K562 (cell line): ENCODE measurements at regions not wholly inside any gene's neighbourhood (a gene's known extent, or its start where the extent isn't known, plus 50 kb on each side); places are given as distances from the start of the nearest gene placed in this dataset.

Experiments used
- HCFC1 ChIP-seq: IDR thresholded peaks from 2 replicates; pipeline ENCODE4 v1.6.1; 2012; ENCODE audit warnings: low read depth, low read length, improper control_type of control experiment
- HDAC1 ChIP-seq, 2 experiments: fragments of 450-650 bp; IDR thresholded peaks; 2 replicates each; pipeline ENCODE4 v1.6.1; 2016 to 2017; ENCODE audit warnings: inconsistent platforms in 1 of 2, mild to moderate bottlenecking in 1 of 2, moderate library complexity in 1 of 2
- KAT8 ChIP-seq: fragments of 450-650 bp; IDR thresholded peaks from 2 replicates; pipeline ENCODE4 v1.6.1; 2016; ENCODE audit warnings: low read depth, mild to moderate bottlenecking
- KLF10 ChIP-seq: fragments of 250-450 bp; sonication (Bioruptor Pico); IDR thresholded peaks from 2 replicates; pipeline ENCODE4 v1.6.1; 2021; ENCODE audit warnings: matching md5 sums
- LCOR ChIP-seq: sonication (generic); formaldehyde crosslinking; IDR thresholded peaks from 2 replicates; pipeline ENCODE4 v1.8.0; 2022; ENCODE audit warnings: mild to moderate bottlenecking, missing genetic modification reagents
- MBD2 ChIP-seq: sonication (generic); IDR thresholded peaks from 2 replicates; pipeline ENCODE4 v1.6.1; 2016; ENCODE audit warnings: low read depth, borderline replicate concordance
- MED1 ChIP-seq: sonication (generic); formaldehyde crosslinking; IDR thresholded peaks from 2 replicates; pipeline ENCODE4 v1.8.1; 2023; ENCODE audit warnings: missing genetic modification reagents, borderline replicate concordance
- MEF2A ChIP-seq: IDR thresholded peaks from 2 replicates; pipeline ENCODE4 v1.6.1; 2011; ENCODE audit warnings: low read depth, mild to moderate bottlenecking, low read length, moderate library complexity; ENCODE audit not compliant: control insufficient read depth
- MYC ChIP-seq, 2 experiments: fragments of 250-450 bp in 1 of 2; sonication (Bioruptor Pico) in 1 of 2; IDR thresholded peaks; 2 replicates each; pipeline versions ENCODE4 v1.5.1 to v1.6.1; 2012 to 2021; ENCODE audit warnings: low read depth in 2 of 2, borderline replicate concordance in 1 of 2, improper control_type of control experiment in 1 of 2, low read length in 1 of 2, mild to moderate bottlenecking in 1 of 2, moderate library complexity in 1 of 2
- NFE2 ChIP-seq: IDR thresholded peaks from 2 replicates; pipeline ENCODE4 v1.6.1; 2014; ENCODE audit warnings: antibody characterized with exemption, low read depth
- NFIC ChIP-seq: fragments of 450-650 bp; IDR thresholded peaks from 2 replicates; pipeline ENCODE4 v1.6.1; 2017; ENCODE audit warnings: mild to moderate bottlenecking, inconsistent platforms
- NFRKB ChIP-seq: fragments of 450-650 bp; IDR thresholded peaks from 2 replicates; pipeline ENCODE4 v1.6.1; 2016; ENCODE audit warnings: low read depth
- OTX1 ChIP-seq: fragments of 450-650 bp; formaldehyde crosslinking; IDR thresholded peaks from 2 replicates; pipeline ENCODE4 v1.4.0; 2022; ENCODE audit warnings: mild to moderate bottlenecking
- POLR2A ChIP-seq: fragments of 450-650 bp; conservative IDR thresholded peaks from 2 replicates; pipeline ENCODE4 v1.6.1; 2016
- RFX1 ChIP-seq: fragments of 450-650 bp; IDR thresholded peaks from 2 replicates; pipeline ENCODE4 v1.6.1; 2016; ENCODE audit warnings: mild to moderate bottlenecking, moderate library complexity
- RUNX1 ChIP-seq: sonication (generic); IDR thresholded peaks from 2 replicates; pipeline ENCODE4 v1.6.1; 2016; ENCODE audit warnings: antibody characterized with exemption, low read depth
- TCF15 ChIP-seq: fragments of 250-450 bp; sonication (Bioruptor Pico); IDR thresholded peaks from 2 replicates; pipeline ENCODE4 v1.8.0; 2022; ENCODE audit warnings: moderate library complexity, mild to moderate bottlenecking, inconsistent platforms
- ZFP36 ChIP-seq: fragments of 150-350 bp; IDR thresholded peaks from 2 replicates; pipeline ENCODE4 v1.6.1; 2018; ENCODE audit warnings: low read length, low read depth; ENCODE audit not compliant: partially characterized antibody
- TF ChIP-seq, protein P1 (sequence below), 2 experiments: fragments of 450-650 bp; IDR thresholded peaks; 2 replicates each; pipeline ENCODE4 v1.6.1; 2016; ENCODE audit warnings: mild to moderate bottlenecking in 2 of 2, borderline replicate concordance in 1 of 2, low read depth in 1 of 2, moderate library complexity in 1 of 2
- TF ChIP-seq, protein P2 (sequence below): fragments of 450-650 bp; IDR thresholded peaks from 2 replicates; pipeline ENCODE4 v1.6.1; 2016; ENCODE audit warnings: missing biosample characterization, missing genetic modification characterization

- TF ChIP-seq ZFP36, result no peak
- TF ChIP-seq MED1, result 0 out of 2 replicates have a peak, but pooled peaks have one; percentile 15
- TF ChIP-seq OTX1 (CRISPR knock-in tag), result peak; percentile 73; the same call in 1 of the 2 replicates
- TF ChIP-seq HDAC1 (IDR thresholded peaks at IDR 0.05), result no peak
- TF ChIP-seq MYC (IDR thresholded peaks at IDR 0.05; ENCODE audit: low read depth, low read length), result peak; percentile 49; the same call in 1 of the 2 replicates
- TF ChIP-seq MYC (CRISPR knock-in tag; IDR thresholded peaks at IDR 0.05; ENCODE audit: borderline replicate concordance, low read depth), result no peak
- TF ChIP-seq MEF2A, result peak; percentile 44; the same call in 1 of the 2 replicates
- peak; percentile 67; the same call in 1 of the 2 replicates for TF ChIP-seq LCOR
- TF ChIP-seq KAT8, result no peak
- TF ChIP-seq NFRKB, result no peak
- TF ChIP-seq NFIC, result no peak
- TF ChIP-seq RUNX1, result no peak
- no peak for TF ChIP-seq NFE2
- TF ChIP-seq, protein P1, sequence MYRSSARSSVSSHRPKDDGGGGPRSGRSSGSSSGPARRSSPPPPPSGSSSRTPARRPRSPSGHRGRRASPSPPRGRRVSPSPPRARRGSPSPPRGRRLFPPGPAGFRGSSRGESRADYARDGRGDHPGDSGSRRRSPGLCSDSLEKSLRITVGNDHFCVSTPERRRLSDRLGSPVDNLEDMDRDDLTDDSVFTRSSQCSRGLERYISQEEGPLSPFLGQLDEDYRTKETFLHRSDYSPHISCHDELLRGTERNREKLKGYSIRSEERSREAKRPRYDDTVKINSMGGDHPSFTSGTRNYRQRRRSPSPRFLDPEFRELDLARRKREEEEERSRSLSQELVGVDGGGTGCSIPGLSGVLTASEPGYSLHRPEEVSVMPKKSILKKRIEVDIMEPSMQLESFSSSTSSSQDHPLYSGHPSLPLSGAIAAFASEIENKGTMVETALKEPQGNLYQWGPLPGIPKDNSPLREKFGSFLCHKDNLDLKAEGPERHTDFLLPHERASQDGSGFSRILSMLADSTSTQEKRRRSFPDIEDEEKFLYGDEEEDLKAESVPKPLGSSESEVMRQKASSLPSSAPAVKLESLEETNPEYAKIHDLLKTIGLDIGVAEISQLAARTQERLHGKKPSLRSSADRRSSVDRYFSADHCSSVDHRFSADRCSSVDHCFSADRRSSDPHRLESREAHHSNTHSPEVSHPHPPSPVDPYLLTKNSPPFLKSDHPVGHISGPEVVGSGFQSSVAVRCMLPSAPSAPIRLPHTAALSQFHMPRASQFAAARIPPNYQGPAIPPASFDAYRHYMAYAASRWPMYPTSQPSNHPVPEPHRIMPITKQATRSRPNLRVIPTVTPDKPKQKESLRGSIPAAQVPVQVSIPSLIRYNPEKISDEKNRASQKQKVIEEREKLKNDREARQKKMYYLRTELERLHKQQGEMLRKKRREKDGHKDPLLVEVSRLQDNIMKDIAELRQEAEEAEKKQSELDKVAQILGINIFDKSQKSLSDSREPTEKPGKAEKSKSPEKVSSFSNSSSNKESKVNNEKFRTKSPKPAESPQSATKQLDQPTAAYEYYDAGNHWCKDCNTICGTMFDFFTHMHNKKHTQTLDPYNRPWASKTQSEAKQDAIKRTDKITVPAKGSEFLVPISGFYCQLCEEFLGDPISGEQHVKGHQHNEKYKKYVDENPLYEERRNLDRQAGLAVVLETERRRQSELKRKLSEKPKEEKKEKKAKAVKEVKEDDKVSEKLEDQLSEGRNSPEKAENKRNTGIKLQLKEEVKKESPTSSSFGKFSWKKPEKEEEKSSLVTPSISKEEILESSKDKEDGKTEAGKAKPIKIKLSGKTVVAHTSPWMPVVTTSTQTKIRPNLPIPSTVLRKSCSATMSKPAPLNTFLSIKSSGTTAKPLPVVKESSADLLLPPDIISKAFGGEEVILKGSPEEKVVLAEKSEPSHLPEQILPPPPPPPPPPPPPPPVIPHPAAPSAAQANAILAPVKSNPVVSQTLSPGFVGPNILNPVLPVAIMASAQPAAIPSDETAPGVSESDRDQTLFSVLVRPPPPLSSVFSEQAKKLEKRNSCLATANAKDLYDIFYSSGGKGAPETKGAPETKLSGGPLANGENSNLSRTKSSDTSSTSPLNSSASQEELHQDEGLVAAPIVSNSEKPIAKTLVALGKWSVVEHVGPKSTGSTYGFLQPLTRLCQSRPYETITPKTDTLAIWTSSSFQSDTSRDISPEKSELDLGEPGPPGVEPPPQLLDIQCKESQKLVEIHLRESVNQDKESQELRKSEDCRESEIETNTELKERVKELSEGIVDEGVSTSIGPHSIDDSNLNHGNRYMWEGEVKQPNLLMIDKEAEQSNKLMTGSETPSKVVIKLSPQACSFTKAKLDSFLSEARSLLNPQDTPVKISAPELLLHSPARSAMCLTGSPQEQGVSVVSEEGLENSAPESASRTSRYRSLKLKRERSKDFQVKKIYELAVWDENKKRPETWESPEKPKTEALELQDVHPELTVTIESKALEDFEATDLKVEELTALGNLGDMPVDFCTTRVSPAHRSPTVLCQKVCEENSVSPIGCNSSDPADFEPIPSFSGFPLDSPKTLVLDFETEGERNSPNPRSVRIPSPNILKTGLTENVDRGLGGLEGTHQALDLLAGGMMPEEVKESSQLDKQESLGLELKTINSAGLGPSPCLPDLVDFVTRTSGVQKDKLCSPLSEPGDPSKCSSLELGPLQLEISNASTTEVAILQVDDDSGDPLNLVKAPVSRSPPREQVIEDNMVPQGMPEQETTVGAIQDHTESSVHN (IDR thresholded peaks at IDR 0.05; ENCODE audit: borderline replicate concordance in 1 of 2, low read depth in 1 of 2), result no peak
- TF ChIP-seq MBD2, result peak; percentile 17; the same call in 1 of the 2 replicates
- TF ChIP-seq, protein P2, sequence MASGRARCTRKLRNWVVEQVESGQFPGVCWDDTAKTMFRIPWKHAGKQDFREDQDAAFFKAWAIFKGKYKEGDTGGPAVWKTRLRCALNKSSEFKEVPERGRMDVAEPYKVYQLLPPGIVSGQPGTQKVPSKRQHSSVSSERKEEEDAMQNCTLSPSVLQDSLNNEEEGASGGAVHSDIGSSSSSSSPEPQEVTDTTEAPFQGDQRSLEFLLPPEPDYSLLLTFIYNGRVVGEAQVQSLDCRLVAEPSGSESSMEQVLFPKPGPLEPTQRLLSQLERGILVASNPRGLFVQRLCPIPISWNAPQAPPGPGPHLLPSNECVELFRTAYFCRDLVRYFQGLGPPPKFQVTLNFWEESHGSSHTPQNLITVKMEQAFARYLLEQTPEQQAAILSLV (tag), result no peak
- no peak for TF ChIP-seq RFX1
- peak; percentile 82; the same call in 1 of the 2 replicates for TF ChIP-seq TCF15
- TF ChIP-seq HCFC1, result no peak
- TF ChIP-seq KLF10 (CRISPR knock-in tag), result no peak; the same call in 1 of the 2 replicates
- TF ChIP-seq POLR2A, result 0 out of 2 replicates have a peak, but pooled peaks have one; percentile 64
Measured at GRCh38 chr6:26214803-26215584, 127.8 kb downstream of the HFE start (continued).
